GM18520 (cell line): ENCODE measurements at regions not wholly inside any gene's neighbourhood (a gene's known extent, or its start where the extent isn't known, plus 50 kb on each side); places are given as distances from the start of the nearest gene placed in this dataset.
"Not testable (repeated sequence)": the region's sequence is repeated elsewhere in the genome, so short reads cannot be mapped to it uniquely, and the experiment has no call there.

Experiments
- ATAC-seq: cut with Tn5 transposase; IDR thresholded peaks from one replicate; pipeline ENCODE4 v1.9.1; 2021; ENCODE audit not compliant: unreplicated experiment

DNA sequence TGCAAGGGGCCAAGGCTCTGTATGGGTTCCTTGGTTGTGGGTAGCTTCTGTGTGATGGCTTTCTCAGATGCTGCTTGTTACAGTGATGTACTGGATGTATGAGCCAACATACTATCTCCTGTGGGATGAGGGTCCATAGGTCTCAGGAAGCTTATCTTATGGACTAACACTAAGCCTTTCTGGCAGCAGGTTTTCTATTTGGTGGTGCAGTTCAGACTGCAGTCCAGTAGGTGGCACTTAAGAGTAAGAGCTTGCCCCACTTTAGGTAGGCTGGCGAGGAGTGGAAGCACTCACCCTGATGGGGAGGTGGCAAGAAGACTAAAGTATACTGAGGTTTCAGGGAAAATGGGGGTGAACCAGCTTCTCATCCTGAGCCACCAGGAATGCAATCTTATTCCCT, 306.7 kb upstream of the MAOA start:
- ATAC-seq, result peak; percentile 58

DNA sequence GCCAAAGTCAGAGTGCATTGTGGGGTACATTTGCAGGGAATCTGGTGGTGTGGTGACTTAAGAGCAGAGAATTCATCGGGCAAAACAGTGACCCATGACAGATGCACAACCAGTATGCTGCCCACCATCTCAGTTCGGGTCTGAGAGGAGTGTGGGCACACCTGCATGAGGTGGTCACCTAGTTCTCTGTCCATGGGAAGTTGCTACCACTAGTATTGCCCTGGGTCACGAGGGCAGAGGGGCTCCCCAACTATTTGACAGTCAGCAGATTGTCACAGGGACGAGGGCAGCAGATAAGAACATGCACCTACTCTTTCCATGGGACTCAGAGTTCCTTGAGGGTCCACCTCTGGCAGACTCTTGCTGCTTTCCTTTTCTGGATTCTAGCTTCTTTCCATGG, 305.2 kb upstream of the MAOA start:
- ATAC-seq, result no peak

DNA sequence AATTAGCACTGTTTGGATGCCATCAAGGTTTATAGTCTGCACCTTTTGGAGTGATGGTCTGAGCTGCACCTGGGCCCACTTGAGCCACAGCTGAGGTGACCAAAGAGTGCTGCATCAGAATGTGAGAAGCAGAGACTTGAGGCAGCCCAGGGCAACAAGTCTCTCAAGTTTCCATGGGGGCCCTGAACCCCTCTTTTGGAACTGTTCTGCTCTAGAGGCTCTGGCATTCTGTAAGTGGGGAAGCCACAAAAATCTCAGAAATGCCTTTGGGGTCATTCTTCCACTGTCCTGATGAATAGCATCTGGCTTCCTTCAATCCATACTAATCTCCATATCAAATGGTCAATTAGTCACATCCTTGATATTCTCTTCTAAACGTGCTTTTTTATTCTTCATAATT, 298.4 kb upstream of the MAOA start:
- ATAC-seq, result no peak

DNA sequence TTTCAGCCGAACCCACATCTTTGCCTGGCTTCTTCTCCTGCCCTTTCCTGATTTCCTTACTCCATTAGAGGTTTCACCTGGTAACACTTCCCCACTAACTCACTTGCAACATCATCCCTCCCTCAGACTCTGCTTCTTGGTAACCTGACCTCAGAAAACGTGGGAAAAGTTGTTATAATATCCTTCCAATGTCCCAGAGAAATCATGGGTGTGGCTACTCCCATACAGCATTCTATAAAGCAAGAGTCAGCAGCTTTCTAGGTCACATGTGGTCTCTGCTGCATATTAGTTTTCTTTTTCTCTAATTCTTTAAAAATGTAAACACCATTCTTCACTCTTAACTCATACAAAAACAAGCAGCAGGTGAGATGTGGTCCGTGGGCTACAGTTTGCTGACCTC, 283.1 kb upstream of the MAOA start:
- ATAC-seq, result no peak

DNA sequence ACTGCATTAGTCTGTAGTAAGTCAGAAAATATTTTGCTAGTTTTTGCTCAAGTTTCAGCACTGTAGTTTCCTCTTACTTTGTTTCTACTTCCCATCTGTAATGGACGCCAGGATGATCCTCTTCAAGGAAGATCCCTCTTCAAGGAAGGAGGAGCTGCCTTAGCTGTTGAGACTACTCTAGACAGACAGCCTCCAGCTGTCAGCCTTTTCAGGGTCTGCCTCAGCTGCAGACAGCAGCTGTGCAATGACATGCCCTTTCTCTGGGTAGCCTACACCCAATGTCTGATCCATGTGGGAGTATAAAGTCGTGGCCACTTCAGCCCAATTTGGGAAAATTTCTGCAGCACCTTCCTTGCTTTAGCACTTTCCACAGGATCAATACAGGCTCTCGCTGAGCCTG, 281.0 kb upstream of the MAOA start:
- ATAC-seq, result no peak

DNA sequence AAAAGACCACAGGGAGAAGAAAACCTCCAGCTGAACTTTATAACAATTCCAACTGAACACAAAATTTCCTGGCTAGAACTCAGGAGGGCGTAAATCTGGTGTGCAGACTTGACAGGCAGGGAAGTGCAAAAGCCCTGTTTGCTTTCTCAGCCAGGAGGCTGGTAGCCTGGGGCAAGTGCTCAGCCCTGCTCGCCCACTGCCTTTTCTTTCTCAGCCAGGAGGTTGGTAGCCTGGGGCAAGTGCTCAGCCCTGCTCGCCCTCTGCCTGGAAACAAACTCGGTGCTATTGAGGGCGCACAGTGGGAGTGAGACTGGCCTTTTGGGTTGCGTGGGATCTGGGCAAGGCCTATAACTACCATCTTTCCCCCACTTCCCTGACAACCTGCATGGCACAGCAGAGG, 275.4 kb upstream of the MAOA start:
- no peak for ATAC-seq

DNA sequence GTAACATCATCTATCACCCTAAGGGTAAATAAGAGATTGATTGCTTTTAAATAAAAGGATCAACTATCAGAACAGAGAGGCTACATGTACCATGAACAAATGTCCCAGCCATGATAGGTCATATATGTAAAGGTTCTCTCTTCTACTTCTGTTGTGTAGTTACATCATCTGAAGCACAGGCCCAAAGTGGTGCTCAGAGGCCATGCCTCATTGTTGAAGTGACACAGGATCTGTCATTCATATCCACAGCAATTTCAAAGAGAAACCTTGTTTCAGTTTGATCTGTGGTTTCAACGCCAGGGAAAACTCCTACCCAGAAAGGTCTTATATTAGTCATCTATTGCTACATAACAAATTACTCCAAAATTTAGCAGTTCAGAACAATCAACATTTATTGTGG, 269.2 kb upstream of the MAOA start:
- ATAC-seq, result no peak

DNA sequence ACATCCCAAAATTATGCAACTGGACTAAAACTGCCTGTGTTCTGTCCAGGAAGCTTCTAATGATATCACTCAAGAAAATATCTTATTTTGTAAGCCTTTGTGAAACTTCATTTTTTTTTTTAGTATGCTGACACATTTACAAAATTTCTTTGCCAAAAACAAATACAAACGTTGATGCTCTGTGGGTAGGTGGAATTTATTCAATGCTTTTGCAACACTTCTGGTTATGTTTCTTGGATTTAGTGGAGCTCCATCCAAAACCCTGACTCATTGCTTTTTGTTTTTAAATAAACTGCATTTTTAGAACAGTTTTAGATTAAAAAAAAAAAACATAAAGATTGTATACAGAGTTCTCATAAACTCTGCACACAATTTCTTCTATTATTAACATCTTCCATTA, 250.9 kb upstream of the MAOA start:
- no peak for ATAC-seq

DNA sequence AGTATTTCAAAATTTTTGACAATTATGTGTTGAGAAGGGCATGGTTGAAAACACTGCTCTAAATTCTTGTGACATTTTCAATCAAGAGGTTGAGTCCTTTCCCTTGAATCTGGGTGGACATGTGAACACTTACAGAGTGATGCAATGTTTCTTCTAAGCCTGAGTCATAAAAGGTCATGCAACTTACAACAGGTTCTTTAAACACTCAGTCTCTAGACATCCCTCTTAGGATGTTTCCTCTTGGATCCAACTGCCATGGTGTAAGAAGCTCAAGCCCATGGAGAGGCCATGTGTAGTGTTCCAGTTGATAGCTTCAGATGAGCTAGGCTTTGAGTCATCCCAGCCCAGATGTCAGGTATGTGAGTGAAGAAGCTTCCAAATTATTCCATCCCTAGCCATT, 232.2 kb upstream of the MAOA start:
- ATAC-seq, result no peak

DNA sequence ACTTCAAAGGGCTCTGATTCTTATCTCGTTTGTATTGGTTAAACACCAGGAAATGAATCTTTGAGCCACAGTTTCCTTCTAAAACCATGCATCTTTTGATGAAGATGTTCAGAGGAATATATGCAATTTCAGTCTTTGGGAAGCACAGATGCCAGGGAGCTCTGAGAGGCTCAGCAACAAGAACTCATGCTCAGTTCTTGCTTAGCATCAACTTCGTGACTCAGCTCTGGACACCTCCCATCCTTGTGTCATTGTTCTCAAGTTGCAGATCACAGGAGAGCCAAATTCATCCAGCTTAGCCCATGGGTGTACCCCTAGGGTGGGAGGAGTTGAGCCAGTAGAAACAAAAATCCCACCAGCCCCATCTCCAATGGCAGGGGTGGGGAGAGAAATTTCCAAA, 219.6 kb upstream of the MAOA start:
- no peak for ATAC-seq

DNA sequence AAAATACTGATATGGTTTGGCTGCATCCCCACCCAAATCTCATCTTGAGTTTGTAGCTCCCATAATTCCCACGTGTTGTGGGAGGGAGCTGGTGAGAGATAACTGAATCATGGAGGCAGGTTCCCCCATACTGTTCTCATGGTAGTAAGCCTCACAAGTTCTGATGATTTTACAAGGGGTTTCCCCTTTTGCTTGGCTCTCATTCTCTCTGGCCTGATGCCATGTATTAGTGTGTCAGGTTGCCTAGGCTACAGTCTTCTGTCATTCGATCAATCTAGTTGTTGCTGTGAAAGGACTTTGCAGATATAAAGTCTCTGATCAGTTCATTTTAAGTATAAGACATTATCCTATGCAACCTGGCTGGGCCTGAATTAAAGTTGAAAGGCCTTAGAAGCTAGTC, 209.3 kb upstream of the MAOA start:
- ATAC-seq, result no peak

DNA sequence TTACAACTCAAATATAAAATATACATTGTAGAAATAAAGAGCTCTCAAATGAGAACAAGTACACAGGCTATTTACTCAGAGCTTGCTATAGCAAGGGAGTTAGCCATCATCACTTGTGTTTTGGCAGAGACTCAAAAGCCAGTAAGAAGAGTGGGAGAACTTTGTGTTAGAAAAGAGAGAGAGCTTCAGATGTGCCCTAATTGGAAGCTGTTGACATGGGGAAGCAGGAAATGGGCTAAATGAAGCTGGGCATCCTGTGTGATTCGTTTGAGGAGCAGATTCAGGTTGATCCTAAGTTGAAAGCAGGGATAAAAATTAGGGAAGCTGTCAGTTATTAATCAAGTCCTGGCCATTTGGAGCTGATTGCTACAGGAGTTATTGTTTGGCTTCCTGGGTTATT, 207.4 kb upstream of the MAOA start:
- no peak for ATAC-seq

DNA sequence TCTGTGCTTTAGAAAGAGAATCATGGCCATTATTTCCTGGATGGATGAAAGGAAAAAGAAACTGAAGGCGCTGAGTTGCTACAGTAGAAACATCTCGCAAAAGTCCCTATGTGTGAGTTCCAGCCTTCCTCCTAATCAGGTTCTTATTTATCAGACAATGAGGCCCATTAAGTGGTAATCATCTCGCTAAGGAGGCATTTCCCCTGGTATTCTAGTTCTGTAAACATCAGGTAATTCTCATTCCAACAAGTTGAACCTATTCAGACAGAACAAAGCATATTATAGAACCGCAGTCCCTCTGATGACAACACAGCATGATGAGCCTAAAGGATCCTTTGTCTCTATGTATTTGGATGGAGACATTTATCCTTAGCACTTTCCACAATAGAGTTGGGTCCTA, 205.7 kb upstream of the MAOA start:
- ATAC-seq, result no peak

DNA sequence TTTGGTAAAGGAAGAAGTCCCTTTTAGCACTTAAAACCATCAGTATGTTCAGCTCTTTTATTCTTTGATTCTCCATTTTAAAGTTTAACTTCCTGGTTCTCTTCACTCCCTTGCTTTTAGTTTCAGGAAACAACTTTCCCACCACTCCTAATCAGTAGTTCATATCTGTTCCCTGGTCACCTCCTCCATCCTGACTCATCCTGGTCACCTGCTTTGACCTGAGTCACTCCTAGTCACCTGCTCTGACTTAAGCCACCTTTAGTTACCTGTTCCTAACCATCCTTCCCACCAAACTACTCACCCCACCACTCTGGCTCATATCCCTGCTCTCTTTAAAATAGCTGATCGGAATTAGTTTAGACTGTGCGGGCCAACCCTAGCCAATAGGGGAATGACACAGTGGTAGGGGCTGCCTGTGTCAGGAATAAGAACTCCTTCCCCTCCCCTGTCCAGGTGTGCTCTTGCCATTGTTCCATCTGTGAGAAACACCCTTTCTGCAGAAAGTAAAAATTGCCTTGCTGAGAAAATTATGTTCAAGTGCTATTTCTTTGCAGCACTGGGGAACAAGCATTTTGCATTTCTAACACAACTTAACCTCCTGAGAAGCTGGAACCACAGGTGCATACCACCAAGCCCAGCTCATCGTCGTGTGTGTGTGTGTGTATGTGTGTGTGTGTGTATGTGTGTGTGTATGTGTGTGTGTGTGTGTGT, 204.0 kb upstream of the MAOA start:
- ATAC-seq, result not testable (repeated sequence)

DNA sequence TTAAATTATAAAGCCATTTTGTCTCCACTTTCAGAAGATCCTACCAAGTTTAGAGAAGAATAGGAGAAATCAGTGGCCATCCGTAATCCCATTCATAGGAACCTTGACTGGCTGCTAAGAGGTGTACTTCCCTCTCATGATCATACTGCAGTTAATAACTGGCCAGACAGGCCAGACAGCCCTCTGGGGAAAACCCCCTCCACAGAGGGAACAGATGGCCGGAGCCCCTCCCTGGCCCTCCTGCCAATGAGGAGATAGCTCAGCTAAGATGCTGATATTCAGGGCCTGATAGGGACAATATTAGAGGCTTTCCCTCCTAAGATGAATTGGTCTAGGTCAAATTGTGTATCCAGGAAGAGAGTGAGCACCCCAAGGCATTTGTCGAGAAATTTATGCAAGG, 200.0 kb upstream of the MAOA start:
- ATAC-seq, result no peak

DNA sequence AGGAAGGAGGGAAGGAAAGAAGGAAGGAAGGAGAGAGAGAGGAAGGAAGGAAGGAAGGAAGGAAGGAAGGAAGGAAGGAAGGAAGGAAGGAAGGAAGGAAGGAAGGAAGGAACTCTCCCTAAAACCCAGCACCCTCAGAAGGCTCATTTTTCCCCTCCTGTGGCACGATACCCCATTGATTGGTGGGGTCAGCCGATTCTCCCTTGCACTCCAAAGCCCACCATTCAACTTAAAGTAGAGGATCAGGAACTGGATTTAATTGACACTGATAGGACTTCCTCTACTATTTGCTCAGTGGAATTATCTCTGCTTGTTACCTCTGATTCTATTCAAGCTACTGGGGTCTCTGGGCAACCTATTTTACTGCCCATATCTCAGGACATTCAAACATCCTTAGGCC, 199.2 kb upstream of the MAOA start:
- ATAC-seq, result no peak

DNA sequence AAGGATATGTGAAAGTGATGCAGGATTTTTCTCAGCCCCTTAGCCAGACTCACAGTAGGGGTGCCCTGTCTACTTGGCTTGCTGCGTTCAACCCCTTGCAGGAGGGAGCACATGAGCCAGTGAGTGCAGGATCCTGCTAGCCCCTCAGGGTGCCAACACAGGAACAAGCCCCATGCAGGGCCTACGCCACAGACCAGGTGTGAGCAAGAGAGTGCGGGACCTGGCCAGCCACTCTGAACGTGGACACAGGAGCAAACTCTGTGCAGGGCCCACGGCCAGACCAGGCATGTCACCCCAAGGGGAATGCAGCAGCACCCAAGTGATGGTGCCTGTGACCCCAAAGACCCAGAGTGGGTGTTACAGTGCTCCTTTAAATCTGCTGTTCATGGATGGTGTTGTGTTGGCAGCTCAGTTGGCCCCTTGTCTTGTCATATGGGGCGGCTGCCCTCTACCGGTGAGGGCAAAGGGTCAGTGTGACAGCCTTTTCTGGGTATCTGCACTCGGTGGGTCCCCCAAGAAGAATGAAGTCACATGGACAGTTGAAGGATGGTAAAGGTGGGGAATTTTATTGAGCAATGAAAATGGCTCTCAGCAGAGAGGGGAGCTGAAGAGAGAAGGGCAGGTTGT, 188.4 kb upstream of the MAOA start:
- ATAC-seq, result no peak

DNA sequence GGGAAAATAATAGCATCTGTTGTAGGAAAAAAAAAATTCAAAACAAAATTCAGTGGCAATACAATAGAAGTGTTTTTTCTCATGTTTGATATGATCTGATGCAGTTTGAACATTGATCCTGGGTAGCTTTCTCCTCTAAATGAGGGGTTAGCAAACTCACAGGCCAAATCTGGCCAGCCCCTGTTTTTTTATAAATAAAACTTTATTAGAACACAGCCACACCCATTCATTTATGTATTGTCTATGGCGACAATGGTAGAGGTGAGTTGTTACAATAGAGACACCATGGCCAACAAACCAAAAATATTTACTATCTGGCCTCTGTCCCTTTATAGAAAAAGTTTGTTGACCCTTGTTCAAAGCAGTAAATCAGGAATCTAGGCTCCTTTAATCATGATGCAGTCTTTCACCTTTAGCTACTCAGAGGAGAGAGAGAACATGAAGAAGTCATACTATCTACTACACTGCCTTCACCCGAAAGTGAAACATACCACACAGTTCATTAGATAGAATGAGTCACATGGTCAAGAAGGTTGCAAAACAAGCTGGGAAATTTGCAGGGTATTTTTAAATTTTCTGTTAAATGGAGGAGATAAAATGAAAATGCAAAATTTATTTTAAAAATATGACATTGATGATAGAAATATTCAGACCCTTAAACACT, 186.6 kb upstream of the MAOA start:
- no peak for ATAC-seq

DNA sequence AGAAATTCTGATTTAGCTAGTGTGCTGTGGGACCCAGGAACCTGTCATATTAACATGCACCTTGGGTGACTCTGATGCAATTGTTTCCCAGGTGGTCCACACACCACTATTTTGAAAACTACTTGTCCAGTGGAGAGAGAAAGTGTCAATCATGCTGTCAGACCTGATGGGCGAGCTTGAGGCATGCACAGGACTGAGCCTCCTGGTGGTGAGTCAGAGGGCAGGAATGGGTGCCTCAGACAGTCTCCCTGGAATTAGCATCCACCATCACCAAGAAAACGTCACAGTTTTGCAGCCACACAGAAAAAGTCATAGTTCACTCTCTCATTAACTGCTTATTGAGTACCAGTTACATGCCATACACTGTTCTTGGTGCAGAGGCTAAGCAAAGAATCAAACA, 181.8 kb upstream of the MAOA start:
- no peak for ATAC-seq

DNA sequence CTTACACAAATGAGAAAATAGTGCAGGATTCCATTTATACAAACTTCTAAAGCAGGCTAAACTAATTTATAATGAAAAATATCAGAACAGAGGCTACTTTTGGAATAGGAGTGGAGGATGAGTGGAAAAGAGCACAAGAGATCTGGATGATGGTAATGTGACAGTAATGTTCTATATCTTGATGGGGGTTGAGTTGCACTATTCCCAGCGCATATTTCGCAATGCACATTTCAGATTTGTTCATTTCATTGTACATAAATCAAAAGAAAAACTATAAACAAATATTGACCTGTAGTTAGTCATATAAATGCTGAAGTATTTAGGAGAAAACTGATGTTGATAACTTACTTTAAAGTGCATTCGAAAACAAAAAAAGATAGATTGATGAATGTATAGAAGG, 177.0 kb upstream of the MAOA start:
- no peak for ATAC-seq

DNA sequence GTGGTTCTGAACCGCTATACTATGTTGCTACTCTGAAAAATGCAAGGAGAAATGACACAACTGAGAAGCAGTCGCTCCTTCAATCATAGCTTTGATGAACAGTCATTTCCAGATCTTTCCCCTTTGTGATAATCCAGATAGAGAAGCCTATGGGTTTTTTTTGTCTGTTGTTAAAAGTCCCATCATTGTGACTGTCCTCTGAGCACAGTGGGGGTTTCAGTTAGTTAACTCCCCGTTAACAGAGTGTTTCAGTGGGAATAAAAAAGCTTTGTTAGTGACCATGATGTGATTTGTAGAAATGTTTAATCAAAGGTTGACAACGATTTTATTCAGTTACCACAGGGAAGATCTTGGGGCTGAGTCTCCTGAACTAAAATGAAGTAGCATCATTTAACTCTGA, 176.2 kb upstream of the MAOA start:
- ATAC-seq, result no peak

DNA sequence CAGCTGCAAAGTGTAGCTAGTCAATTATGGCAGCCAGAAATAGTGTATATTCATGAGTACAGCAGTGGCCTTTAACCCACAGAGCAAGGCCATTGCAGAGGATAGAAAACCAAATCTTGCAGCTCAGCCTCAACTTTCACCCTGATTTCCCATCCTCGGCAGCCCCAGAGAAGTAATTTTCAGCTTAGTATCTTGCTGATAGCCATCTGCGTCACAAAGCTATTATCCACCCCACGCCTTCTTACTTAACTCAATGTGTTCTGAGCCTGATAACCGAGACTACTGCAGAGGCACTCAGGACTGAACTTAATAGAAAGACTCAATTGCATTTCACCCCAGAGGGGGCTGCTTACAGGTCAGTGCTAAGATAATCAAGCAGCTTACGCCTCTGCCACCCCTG, 174.5 kb upstream of the MAOA start:
- no peak for ATAC-seq

DNA sequence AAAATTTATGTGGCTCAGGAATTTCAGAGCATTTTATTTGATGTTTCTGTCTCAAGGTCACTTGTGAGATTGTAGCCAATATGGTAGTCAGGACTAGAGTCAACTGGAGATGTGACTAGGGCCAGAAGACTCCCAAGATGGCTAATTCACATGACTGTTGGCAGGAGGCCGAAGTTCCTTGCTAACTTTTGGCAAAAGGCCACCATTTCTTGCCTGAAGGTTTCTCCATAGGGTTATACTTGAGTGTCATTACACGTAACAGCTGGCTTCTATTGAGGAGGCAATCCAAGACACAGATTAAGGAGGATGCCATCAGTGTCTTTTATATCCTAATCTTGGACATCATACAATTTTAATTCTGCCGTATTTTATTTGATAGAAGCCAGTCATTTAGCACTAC, 162.3 kb upstream of the MAOA start:
- no peak for ATAC-seq
